Occipital lobe (tissue), 1 donor: ENCODE measurements at regions not wholly inside any gene's neighbourhood (a gene's known extent, or its start where the extent isn't known, plus 50 kb on each side); places are given as distances from the start of the nearest gene placed in this dataset.

Experiments
- DNase-seq: peaks from one replicate; lab custom pipeline; 2025; lab: John Stamatoyannopoulos, UW

DNA sequence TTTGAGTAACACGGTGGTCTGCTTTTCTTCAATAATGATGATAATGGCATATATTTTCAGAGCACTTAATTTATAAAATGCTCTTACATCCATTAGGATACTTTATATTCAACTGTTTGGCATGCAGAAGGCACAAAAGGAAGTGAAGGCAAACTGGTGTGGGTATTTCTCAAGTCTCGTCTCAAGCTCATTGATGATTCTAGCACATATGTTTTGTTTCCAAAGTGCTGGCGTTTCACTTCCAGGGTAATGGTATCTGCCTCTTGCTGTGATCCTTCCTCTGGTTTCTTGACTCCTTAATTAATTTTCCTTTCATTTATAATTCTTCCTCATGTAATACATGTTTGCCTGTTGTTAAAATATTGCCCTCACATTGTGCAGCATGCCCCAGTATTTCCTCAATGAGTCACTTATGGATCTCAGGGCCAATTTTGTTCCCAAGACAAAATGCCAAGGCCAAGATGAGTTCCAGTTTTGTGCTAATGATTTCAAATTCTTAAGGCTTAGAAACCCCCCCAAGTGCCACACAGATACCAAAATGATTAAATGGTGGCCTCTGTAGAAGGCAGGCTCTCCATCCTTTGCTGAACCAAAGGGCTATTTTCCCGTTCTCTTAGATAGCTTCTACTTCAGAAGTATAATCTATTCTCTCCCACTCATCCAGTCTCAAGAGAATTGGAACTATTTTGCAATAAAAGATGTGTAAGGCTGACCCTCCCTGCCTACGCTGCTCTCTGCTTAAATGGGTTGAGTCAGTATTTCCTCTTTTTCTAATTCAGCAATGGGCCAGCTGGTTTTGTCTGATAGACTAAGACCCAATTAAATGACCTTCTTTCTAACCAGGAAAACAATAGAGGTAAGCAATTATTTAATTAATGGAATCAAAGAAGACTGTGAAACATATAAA is 171.2 kb downstream of the ZNF365 start:
- DNase-seq = no peak

DNA sequence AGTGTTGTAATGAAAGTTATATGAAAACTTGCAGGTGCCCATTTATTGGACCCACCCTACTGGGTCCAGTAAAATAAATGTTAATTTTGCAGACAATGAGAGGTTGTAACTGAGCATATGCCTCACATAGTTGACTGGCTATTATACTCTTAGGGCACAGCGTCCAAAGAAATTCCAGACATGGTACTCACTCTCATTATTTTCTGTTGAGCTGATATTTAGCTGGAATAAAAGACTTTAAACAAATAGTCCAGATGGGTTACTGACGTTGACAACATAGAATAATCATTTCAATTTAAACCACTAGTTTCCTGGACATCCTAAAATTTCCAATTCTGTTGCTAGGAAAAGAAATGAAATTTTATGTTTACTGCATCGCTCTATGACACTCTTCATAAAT is 174.5 kb downstream of the ZNF365 start:
- DNase-seq = no peak

DNA sequence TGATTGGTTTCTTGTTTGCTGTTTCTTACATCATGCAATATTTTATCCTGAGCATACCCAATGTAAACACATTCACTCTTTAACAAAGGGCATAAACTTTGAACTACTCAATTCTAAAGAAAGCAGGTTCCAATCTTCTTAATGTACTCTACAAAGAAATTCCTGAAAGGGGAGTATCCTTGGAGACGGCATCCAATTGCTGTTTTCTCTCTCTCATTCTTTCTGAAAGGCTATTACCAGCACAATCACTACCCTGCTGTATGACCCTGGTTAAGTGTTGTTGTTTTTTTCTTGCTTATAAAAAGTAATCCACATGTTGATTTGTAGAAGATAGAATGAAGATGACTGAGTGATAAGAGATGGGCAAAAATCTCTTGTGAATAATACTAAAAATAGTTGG is 176.0 kb downstream of the ZNF365 start:
- DNase-seq = no peak

DNA sequence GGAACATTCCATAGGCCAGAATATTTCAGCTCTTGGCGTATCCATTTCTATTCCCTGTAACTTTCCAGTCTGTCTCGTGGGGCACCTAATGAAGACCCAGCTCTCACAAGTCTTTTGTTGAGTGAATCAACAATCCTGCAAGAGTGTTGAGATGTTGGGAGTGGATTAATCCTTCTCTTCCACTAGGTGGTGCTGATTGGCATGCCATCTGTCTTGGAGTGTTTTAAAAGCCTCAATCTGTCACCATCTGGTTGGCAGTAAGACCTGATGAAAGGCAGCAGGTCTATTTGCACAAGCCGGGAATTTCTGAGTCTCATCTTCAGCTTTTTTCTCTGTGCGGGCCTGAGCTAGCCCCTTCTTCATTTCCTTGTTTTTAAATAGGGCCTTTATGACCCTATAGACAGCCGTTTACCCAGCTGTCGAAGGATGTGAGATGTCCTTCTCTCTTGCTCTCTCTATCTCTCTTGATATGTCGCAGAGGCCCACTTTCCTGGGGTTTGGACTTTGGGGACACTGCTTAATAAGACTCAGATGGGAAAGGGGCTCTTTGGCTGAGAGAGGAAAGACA is 180.5 kb downstream of the ZNF365 start:
- no peak for DNase-seq

DNA sequence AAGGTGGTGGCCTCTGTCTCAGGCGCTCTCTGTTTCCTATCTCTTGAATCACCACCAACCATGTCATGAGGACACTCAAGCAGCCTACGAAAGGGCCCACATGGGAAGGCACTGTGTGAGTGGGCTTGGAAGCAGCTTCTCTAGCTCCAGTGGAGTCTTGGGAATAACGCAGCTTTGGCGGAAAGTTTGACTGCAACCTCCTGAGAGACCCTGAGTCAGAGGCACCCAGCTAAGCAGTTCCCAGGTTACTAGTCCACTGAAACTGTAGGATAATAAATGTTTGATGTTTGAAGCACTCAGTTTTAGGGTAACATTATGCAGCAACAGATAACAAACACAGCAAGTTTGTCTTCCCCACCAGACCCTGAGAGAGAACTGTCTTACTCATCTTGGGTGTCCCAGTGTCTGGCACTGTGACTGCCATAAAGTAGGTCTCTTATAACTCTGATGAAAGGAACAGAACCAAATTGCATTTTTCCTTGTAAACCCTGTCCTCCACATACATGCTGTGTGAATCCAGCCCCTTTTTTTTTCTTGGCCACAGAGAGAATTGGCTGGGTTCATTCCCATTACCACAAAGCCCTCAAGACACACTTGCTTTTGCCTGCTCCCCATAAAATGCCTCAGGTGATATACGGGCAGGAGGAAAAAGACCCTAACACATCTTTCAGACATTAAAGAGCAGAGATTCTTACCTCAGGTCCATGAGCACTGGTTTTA is 185.5 kb downstream of the ZNF365 start:
- DNase-seq = no peak

DNA sequence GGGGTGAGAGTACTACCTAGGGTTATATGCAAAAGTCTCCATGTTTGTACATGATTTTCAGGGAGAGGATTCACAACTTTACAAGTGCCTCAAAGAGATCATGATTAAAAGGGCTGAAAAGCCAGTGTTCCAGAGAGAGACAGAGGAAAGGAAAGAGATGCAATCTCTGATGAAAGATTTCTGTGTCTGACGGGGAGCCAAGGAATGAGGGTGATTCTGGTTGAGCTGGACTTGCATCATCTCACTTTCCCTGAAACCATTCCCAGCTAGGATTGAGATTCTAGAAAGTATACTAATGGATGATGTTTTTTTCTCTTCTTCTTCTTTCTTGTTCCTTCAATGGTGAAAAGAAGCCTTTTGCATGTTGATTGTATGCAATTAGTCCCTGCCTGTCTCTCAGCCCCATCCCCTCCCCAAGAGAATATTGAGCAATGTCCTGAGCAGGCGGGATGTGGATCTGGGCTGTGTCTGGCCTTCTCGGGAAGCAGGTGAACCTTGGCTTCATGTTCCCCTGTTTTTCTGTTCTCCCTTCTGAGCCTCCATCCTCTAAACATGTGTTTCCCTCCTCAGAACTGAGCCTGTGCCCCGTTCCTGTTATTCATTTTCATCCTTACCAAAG is 186.1 kb downstream of the ZNF365 start:
- no peak for DNase-seq

DNA sequence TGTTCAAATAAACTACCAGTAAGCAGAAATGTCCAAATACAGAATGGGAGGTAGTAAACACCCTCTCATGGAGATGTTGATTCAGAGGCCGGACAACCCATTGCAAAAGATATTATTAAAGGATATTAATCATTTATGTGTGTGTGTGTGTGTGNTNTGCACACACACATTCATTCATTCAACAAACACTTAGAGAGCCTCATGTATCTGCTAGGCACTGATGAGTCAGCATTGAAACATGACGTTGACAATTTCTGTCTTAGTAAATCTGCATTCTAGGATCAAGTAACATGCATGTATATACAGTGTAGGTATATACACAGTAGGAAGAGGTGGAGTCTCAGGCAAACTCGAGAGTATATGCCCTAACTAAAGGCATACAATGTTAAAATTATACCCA is 187.0 kb downstream of the ZNF365 start:
- DNase-seq = no peak

DNA sequence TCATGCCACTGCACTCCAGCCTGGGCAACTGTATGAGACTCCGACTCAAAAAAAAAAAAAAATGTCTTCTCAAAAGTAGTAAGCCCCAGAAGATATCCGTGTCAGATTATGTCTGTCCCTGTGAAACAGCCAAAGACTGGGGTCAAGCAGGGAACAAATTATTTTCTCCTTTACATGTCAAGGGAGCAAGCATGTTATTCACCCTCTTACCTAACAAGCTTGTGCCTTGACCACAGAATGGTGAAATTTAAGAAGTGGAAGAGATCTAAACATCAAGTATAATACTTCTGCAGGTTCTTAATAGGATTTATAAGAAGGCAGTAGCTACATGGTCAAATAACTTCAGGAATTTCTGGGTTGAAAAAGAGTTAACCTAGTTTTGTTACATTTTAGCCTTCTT is 187.9 kb downstream of the ZNF365 start:
- DNase-seq = no peak

DNA sequence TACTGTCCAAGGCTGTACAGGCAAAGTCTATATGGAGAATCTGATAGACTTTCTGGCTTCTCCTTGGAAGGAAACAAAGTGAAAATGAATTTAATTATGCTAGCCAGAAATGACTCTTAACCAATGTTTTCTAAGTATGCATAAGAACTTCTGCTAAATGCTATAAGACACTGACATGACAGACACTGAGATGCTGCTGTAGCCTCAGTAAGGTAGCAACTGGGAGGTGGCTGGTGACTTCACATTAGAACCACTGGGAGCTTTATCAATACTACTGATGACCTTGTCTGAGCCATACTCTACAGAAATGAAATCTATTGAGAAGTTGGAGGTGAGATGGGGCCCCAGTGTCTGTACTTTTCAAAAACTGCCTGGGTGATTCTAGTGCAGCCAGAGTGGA is 188.6 kb downstream of the ZNF365 start:
- DNase-seq = no peak

DNA sequence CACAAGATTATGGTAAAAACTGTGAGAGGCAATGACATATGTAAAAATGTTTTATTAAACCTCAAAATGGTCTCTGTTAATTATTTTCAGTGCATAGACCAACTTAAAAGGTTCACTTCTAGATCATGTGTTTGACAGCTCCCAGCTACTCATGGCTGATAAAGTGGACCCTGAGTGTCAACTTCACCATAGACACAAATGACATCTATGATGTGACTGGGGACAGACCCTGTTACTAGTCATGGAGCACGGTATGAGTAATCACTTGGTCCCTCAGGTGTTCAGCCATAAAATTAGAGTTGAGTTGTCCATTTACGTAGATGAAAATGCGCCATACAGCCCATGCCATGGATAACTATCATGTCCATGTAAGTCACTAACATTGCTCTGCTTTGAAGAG is 199.8 kb downstream of the ZNF365 start:
- no peak for DNase-seq

DNA sequence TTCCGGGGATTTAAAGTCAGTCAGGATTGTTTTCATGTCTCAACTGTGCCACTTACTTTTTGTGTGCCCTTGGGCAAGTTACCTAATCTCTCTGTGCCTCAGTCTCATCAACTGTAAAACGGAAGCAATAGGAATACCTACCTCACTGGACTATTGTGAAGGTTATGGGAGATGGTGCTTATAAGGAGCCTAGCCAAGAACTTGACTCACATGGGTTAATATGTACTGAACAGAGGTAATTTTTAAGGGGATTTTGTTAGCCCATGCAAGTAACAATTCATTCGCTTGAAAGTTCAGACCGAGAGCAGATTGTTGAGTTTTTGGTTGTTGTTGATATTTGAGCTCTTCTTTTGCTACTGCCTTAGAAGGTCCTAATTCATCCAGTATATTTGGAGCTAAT is 202.9 kb downstream of the ZNF365 start:
- DNase-seq = no peak

DNA sequence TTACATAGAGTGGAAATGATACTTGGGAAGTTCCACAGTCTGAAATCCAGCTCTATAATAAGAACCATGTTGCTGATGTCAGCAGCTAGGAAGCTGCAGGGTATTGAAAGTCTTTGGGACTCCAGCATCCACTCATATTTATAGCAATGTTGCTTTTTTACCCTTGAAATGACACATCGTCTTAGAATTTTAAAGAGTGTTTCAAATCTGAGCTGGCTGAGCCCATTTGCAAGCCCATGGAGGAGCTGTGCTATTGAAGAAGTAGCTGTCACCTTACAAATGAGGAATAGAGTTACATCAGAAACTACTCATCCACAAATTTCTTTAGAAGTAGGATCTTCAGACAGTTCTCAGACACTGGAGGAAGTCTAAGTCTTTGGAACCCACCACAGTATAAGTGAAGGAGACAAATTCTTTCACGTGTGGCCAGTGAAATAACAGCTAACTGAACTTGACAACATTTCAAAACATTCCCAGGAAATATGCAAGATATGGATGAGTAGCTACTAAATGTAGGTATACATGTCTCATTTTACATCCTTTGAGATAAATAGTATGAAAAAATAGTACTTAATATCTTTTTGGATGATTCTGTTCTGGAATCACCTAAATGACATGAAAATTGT is 203.6 kb downstream of the ZNF365 start:
- no peak for DNase-seq

DNA sequence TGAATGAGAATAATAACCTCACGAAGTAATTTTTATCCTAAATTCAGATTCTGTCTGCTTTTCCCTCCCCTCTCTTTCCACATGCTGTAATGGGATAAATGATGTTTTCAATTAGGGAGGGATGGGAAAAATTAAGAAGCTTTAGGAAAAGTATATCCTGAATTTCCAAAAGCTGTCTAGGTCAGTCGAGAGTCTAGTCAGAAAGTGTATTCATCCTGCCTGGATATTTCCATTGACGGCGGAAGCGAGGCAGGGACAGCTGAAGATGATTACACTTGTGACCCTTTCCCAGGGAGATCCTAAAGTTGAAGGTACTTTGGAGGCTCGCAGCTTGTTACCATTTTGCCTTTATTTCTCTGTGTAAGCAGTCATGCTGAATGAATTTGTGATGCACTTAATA is 204.1 kb downstream of the ZNF365 start:
- DNase-seq = no peak

DNA sequence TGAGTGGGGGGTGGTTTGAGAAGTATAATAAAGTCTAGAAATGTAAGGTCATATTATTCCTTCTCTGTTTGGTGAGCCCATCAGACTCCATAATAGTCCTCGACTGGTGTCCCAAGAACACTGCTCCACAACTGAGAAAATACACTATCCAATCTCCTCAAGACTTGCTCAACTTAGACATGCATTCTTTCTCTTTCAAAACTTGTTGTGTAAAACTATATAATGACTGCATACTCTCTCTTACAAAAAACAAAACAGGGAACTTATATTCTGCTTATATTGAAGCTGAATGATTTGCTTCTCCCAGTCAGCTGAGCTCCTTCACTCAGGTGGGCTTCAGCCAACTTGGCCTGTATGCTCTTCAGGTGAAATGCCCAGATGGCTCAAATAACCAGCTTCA is 204.7 kb downstream of the ZNF365 start:
- no peak for DNase-seq

DNA sequence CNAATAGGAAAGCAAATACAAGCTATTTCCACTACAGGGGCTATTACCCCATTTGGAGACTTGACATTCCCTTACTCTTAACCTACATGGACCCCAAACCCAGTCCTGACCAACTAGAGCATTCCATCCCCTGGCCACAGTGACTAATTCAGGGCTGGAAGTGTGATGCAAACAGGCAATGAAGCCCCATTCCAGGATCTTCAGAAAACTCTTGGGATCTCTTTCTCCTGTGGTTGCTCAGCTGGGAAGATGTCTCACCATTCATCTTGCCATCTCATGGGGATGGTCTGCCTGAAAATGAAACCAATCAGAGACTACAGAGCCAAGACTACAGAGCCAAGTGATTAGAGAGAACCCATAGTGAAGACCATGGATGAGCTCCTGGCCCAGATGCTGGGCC is 206.2 kb downstream of the ZNF365 start:
- DNase-seq = no peak

DNA sequence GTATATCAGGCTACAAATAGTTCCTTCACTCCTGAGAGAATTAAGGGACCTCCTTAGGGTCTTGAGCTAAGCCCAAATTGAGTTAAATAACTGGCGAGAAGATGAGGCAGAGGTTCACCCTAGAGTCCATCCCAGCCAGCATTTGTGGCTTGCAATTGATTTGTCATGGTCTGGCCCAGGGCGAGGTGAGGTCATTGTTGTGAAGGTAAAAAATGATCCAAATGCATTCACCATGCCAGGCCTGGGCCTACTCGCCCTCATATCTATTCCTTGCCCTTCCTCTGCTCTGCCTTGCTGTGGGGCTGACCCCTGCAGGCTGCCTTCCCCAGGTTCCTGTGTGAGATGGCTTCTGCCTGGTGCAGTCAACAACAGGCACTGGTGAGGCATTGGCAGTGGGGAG is 207.2 kb downstream of the ZNF365 start:
- DNase-seq = no peak

DNA sequence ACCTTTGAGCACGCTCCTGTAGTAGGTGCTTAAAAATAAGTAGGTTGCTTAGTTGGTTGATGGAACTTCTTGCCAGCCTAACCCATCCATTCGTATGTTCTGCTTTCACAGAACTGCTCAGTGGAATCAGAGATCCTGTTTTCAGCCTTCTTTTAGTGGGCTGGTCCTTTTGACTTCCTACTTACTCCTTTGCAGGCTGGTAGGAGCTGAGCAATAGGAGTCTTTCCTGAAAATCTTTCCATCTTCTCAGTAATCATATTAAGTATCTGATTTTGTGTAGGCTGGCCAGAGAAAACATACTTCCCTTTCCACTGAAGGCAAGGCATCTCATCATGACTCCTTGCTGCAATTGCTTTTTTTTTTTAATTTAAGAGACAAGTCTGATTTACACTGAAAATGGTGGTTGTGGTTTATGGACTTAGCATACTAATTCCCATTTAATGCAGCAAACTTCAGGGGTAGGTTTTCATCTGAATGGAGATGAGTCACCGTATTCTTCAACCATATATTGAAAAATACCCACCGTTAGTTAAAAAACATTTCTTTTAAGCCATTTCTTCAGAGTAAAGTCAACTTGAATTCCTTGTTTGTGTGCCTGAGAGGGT is 208.0 kb downstream of the ZNF365 start:
- DNase-seq = no peak

DNA sequence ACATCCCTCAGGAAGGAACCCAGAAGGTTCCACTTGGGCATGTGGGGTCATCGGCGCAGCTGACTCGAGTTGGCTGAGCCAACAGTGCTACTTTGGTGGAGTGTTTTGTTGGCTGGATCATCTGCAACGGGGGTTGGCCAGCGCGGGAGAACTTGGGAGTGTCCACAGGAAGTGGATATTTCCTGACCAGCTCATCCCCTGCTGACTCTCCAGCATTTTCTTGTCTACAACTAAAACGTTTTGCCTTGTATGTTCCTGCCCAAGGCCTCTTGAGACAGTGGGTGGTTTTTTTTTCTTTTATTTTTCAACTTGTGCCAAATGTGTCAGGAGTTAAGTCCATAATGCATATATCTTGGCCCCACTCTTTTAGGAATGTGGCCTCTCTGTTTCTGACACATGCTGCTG is 208.6 kb downstream of the ZNF365 start:
- no peak for DNase-seq

DNA sequence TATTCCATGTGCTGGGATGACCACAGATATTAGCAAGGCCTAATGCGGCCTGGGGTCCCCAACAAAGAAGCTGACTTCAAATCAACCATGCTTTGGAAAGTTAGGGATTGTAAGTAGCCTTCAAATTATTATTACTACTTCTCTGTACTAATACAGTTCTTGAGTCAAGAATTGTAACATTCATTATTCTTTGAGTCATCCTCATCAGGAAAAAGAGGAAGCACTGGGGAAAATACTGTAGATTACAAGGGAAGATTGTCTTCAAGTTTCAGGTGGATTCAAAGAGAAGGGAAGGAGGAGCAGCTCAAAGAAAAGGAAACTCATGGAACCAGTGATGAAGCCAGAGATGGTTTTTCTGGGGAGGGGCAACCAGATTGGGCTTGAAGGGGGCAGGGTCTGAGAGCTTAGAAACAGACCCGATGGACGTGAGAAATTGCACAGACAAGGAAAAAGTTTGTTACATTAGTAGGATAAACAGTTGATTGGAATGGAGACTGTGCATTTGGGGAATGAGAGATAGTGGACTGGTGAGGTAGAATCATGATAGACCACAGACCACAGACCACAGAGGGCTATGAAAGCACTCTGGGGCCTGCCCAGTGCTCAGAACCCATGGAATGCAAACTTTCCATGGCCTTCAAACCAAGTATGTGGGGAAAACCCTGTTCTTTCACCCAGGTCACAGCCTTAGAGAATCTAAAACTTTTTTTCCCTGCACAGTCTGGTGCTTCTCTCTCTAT is 209.9 kb downstream of the ZNF365 start:
- no peak for DNase-seq

DNA sequence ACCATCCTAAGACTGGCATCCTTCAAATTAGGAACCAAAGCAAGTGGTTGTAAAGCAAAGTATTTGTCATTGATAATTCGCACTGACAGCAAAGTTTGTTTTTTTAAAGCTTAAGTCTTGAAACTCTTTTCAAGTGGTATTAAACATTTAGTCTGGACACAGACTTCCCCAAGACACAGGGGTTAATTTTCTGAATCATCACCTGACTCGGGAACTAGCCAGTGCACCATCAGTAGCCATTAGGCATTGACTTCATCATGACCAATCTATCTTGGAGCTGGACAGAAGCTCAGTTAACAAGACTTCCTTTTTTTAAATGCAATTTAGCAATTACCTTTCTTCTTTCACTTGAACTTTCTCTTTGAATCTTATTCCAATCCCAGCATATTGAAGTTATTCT is 210.6 kb downstream of the ZNF365 start:
- no peak for DNase-seq
